H1 (cell line): ENCODE measurements at regions not wholly inside any gene's neighbourhood (a gene's known extent, or its start where the extent isn't known, plus 50 kb on each side); places are given as distances from the start of the nearest gene placed in this dataset.

ENCODE experiments used
- CTCF ChIA-PET: fragments of 300-600 bp; sonication (Branson Sonifier 250); formaldehyde crosslinking; loops from one replicate; lab custom pipeline; 2021; ENCODE audit not compliant: partially characterized antibody; lab: Charles Lee
- POLR2A ChIA-PET: fragments of 300-600 bp; sonication (Branson Sonifier 250); formaldehyde crosslinking; loops from one replicate; lab custom pipeline; 2021; ENCODE audit warnings: inconsistent platforms; ENCODE audit not compliant: partially characterized antibody; lab: Charles Lee
- DNase-seq, 2 experiments: peaks; one replicate each; pipeline versions ENCODE4 v3.0.0 to v3.0.0-alpha.2; 2010 to 2022; ENCODE audit warnings: low spot score in 2 of 2, low read depth in 1 of 2, mixed read lengths in 1 of 2
- FAIRE-seq: peaks from 2 replicates; lab custom pipeline; 2011; peaks lifted over from hg19 to GRCh38; lab: Jason Lieb, UNC
- H2AFZ ChIP-seq: 2 replicates; pipeline ENCODE4 v1.8.1; 2012; ENCODE audit warnings: low read length, inconsistent platforms
- H2AK5ac ChIP-seq: 2 replicates; pipeline ENCODE4 v1.6.1; 2013; ENCODE audit warnings: low read depth, low read length
- H2BK120ac ChIP-seq: replicated peaks from 2 replicates; pipeline ENCODE3; 2013; ENCODE audit warnings: low read depth, low read length, inconsistent platforms
- H2BK12ac ChIP-seq: 2 replicates; pipeline ENCODE4 v1.6.1; 2013; ENCODE audit warnings: low read depth, low read length
- H2BK15ac ChIP-seq: 2 replicates; pipeline ENCODE4 v1.6.1; 2013; ENCODE audit warnings: low read length
- H2BK20ac ChIP-seq: 2 replicates; pipeline ENCODE4 v1.6.1; 2013; ENCODE audit warnings: low read length
- H2BK5ac ChIP-seq: 2 replicates; pipeline ENCODE4 v1.6.1; 2013; ENCODE audit warnings: low read depth, low read length
- H3K14ac ChIP-seq: 2 replicates; pipeline ENCODE4 v1.6.1; 2013; ENCODE audit warnings: inconsistent platforms; ENCODE audit not compliant: insufficient read length
- H3K18ac ChIP-seq: 2 replicates; pipeline ENCODE4 v1.6.1; 2013; ENCODE audit warnings: low read length; ENCODE audit errors: extremely low read depth
- H3K23ac ChIP-seq: 2 replicates; pipeline ENCODE4 v1.6.1; 2013; ENCODE audit warnings: inconsistent platforms; ENCODE audit not compliant: insufficient read length
- H3K23me2 ChIP-seq: 2 replicates; pipeline ENCODE4 v1.6.1; 2013; ENCODE audit warnings: low read depth, low read length
- H3K27ac ChIP-seq: 2 replicates; pipeline ENCODE4 v1.6.1; 2011; ENCODE audit warnings: low read depth, low read length, inconsistent platforms
- H3K27me3 ChIP-seq, 4 experiments: replicated peaks in 1 of 4; 1 replicate in 1 of 4; 2 replicates in 3 of 4; pipeline versions ENCODE4 v1.6.1 to v1.8.1; 2011 to 2013; ENCODE audit warnings: low read length in 3 of 4, mild to moderate bottlenecking in 3 of 4, inconsistent platforms in 2 of 4, mixed read lengths in 2 of 4, moderate library complexity in 1 of 4; ENCODE audit not compliant: control insufficient read depth in 3 of 4, insufficient read depth in 3 of 4; ENCODE audit errors: extremely low read depth in 1 of 4
- H3K36me3 ChIP-seq, 4 experiments: 2 replicates each; pipeline versions ENCODE4 v1.6.1 to v1.8.1; 2011 to 2013; ENCODE audit warnings: mild to moderate bottlenecking in 4 of 4, low read length in 3 of 4, moderate library complexity in 2 of 4, control low read depth in 1 of 4, inconsistent platforms in 1 of 4; ENCODE audit not compliant: insufficient read depth in 4 of 4, control insufficient read depth in 2 of 4
- H3K4ac ChIP-seq: replicated peaks from 2 replicates; pipeline ENCODE3; 2013; ENCODE audit warnings: low read length, low read depth, mixed read lengths, inconsistent platforms; ENCODE audit not compliant: insufficient read length
- H3K4me1 ChIP-seq, 4 experiments: replicated peaks in 1 of 4; 1 replicate in 1 of 4; 2 replicates in 3 of 4; pipeline versions ENCODE4 v1.6.1 to v1.8.1; 2011 to 2013; ENCODE audit warnings: low read length in 3 of 4, inconsistent platforms in 2 of 4, mixed read lengths in 1 of 4; ENCODE audit not compliant: insufficient read depth in 4 of 4, control insufficient read depth in 3 of 4
- H3K4me2 ChIP-seq, 2 experiments: 2 replicates each; pipeline versions ENCODE4 v1.6.1 to v1.8.1; 2011 to 2013; ENCODE audit warnings: low read depth in 2 of 2, low read length in 2 of 2, control low read depth in 1 of 2, inconsistent platforms in 1 of 2, mild to moderate bottlenecking in 1 of 2; ENCODE audit not compliant: insufficient read depth in 1 of 2
- H3K4me3 ChIP-seq, 4 experiments: fragments of 200-600, 300-600 bp in 1 of 4; sonication (generic), shearing (Covaris generic), sonication (Bioruptor Twin) in 1 of 4; 2 replicates each; pipeline versions ENCODE4 v1.5.1 to v1.8.1; 2011 to 2016; ENCODE audit warnings: low read length in 4 of 4, low read depth in 3 of 4, control low read depth in 2 of 4, inconsistent platforms in 2 of 4, mild to moderate bottlenecking in 2 of 4, mixed read lengths in 1 of 4, moderate library complexity in 1 of 4; ENCODE audit not compliant: insufficient read depth in 2 of 4; ENCODE audit errors: extremely low read depth in 1 of 4
- H3K56ac ChIP-seq: replicated peaks from 2 replicates; pipeline ENCODE3; 2013; ENCODE audit warnings: low read depth, mild to moderate bottlenecking, mixed read lengths, low read length, inconsistent platforms; ENCODE audit not compliant: insufficient read length
- H3K79me1 ChIP-seq: 2 replicates; pipeline ENCODE4 v1.6.1; 2013; ENCODE audit warnings: low read depth, low read length, control low read depth
- H3K79me2 ChIP-seq, 2 experiments: 2 replicates each; pipeline versions ENCODE4 v1.6.1 to v1.8.1; 2012 to 2013; ENCODE audit warnings: low read length in 2 of 2, mild to moderate bottlenecking in 2 of 2, inconsistent platforms in 1 of 2; ENCODE audit not compliant: insufficient read depth in 2 of 2, control insufficient read depth in 1 of 2
- H3K9ac ChIP-seq, 4 experiments: replicated peaks in 1 of 4; 1 replicate in 1 of 4; 2 replicates in 3 of 4; pipeline versions ENCODE4 v1.6.1 to v1.8.1; 2011 to 2013; ENCODE audit warnings: low read depth in 3 of 4, low read length in 3 of 4, control low read depth in 2 of 4, mild to moderate bottlenecking in 2 of 4, moderate library complexity in 2 of 4, inconsistent platforms in 1 of 4; ENCODE audit errors: extremely low read depth in 1 of 4
- H3K9me3 ChIP-seq, 2 experiments: 2 replicates each; pipeline versions ENCODE4 v1.6.1 to v1.8.1; 2012 to 2013; ENCODE audit warnings: mild to moderate bottlenecking in 2 of 2, moderate library complexity in 2 of 2, control low read depth in 1 of 2, inconsistent platforms in 1 of 2, low read depth in 1 of 2, low read length in 1 of 2, mixed read lengths in 1 of 2; ENCODE audit not compliant: insufficient read depth in 2 of 2
- H4K20me1 ChIP-seq, 2 experiments: replicated peaks in 1 of 2; 2 replicates each; pipeline versions ENCODE3 to v1.8.1; 2011 to 2013; ENCODE audit warnings: inconsistent platforms in 2 of 2, low read length in 2 of 2, mild to moderate bottlenecking in 1 of 2; ENCODE audit not compliant: insufficient read depth in 2 of 2, control insufficient read depth in 1 of 2
- H4K5ac ChIP-seq: 2 replicates; pipeline ENCODE4 v1.6.1; 2013; ENCODE audit warnings: low read length, low read depth, mixed read lengths, inconsistent platforms; ENCODE audit not compliant: insufficient read length
- H4K8ac ChIP-seq: 2 replicates; pipeline ENCODE4 v1.8.0; 2013; ENCODE audit warnings: mild to moderate bottlenecking, moderate library complexity, low read length, inconsistent platforms; ENCODE audit not compliant: insufficient read depth; ENCODE audit errors: extremely low read depth
- H4K91ac ChIP-seq: replicated peaks from 2 replicates; pipeline ENCODE3; 2013; ENCODE audit warnings: low read length, mixed read lengths, inconsistent platforms; ENCODE audit not compliant: insufficient read length
- KDM4A ChIP-seq: IDR thresholded peaks from one replicate; pipeline ENCODE4 v1.7.1; 2012; ENCODE audit warnings: low read depth, mild to moderate bottlenecking, moderate library complexity, low read length, inconsistent platforms; ENCODE audit not compliant: severe bottlenecking
- RAD21 ChIP-seq, 2 experiments: IDR thresholded peaks in 1 of 2; conservative IDR thresholded peaks in 1 of 2; 2 replicates each; pipeline ENCODE4 v1.6.1; 2011; ENCODE audit warnings: low read depth in 2 of 2, low read length in 2 of 2, improper control_type of control experiment in 1 of 2, inconsistent platforms in 1 of 2, mild to moderate bottlenecking in 1 of 2, moderate library complexity in 1 of 2
- WGBS, 2 experiments: shearing (Covaris generic) in 1 of 2; methylation state at CpG; one replicate each; pipeline versions ENCODE4 v1.1.6 to v1.1.7; 2013 to 2015; ENCODE audit warnings: low lambda C conversion rate in 2 of 2, mixed read lengths in 2 of 2, inconsistent platforms in 1 of 2, low coverage in 1 of 2, missing lambda C conversion rate in 1 of 2; ENCODE audit not compliant: insufficient replicate concordance in 2 of 2, insufficient coverage in 1 of 2, insufficient read length in 1 of 2; ENCODE audit errors: extremely low coverage in 1 of 2, missing lambda C conversion rate in 1 of 2; 5-methylcytosine and 5-hydroxymethylcytosine counted together

GRCh38 chr1:182196897-182197870 lies 135.7 kb upstream of the ZNF648 start:
- no peaks in the 10 kb centered on the region for H3K36me3 ChIP-seq
- no peak overlapping the region for H2BK120ac ChIP-seq
- no peak overlapping the region; the same call in 1 of the 2 replicates for H4K8ac ChIP-seq
- no peak overlapping the region for H3K18ac ChIP-seq
- H3K9ac ChIP-seq = no peak overlapping the region
- H3K4ac ChIP-seq = no peak overlapping the region
- H3K23me2 ChIP-seq = no peaks in the 10 kb centered on the region
- no peak for DNase-seq
- no peak overlapping the region for H2BK15ac ChIP-seq
- no peak overlapping the region for H3K27ac ChIP-seq
- TF ChIP-seq RAD21 (IDR thresholded peaks at IDR 0.05 in 1 of 2, conservative IDR thresholded peaks at IDR 0.05 in 1 of 2; ENCODE audit: low read depth in 2 of 2, low read length in 2 of 2) (no peak), KDM4A (no peak)
- H2AFZ ChIP-seq = no peak overlapping the region
- WGBS, 2 experiments = 91% methylated on average over 7 of the region's 7 CpGs; no CpG with 5 or more reads in 1 of the 2 experiments
- H2BK5ac ChIP-seq = no peak overlapping the region
- H4K5ac ChIP-seq = no peak overlapping the region
- no peak overlapping the region for H3K4me2 ChIP-seq
- H3K79me1 ChIP-seq = no peaks in the 10 kb centered on the region
- no peaks in the 10 kb centered on the region for H3K27me3 ChIP-seq
- no peak overlapping the region for H3K23ac ChIP-seq
- no peak overlapping the region for H3K56ac ChIP-seq
- H3K4me1 ChIP-seq = no peaks in the 10 kb centered on the region
- H3K79me2 ChIP-seq = no peaks in the 10 kb centered on the region
- H3K4me3 ChIP-seq = no peak overlapping the region
- no peak overlapping the region for H4K91ac ChIP-seq
- no peak overlapping the region for H2BK12ac ChIP-seq
- ChIA-PET CTCF (interaction anchor here (0.6 to 4.4 kb wide), 41 partner anchors 8 to 325 kb away, joined by 3 to 50 read pairs (median 4); no protein-coding TSS in a partner anchor), POLR2A (no interaction called here)
- H2BK20ac ChIP-seq = no peak overlapping the region
- no peak for FAIRE-seq
- H3K14ac ChIP-seq = no peak overlapping the region
- no peak overlapping the region for H2AK5ac ChIP-seq
- H4K20me1 ChIP-seq = no peaks in the 10 kb centered on the region
- H3K9me3 ChIP-seq = no peaks in the 10 kb centered on the region
